ENCODE measurements at regions not wholly inside any gene's neighbourhood (a gene's known extent, or its start where the extent isn't known, plus 50 kb on each side); places are given as distances from the start of the nearest gene placed in this dataset.

- no peak for DNase-seq (ENCODE audit: low spot score)
- TF ChIP-seq CTCF (IDR thresholded peaks at IDR 0.05; ENCODE audit: extremely low read depth, missing control alignments): no peak
Observed at GRCh38 chr7:53191836-53192443, 156.5 kb downstream of the POM121L12 start.

- DNase-seq (ENCODE audit: low spot score): no peak
Observed at GRCh38 chr7:53205006-53205405, 169.6 kb downstream of the POM121L12 start.

GRCh38 chr7:53209129-53209528 is 173.7 kb downstream of the POM121L12 start:
- TF ChIP-seq CTCF (IDR thresholded peaks at IDR 0.05; ENCODE audit: extremely low read depth, missing control alignments): no peak
- no peak for DNase-seq (ENCODE audit: low spot score)

More at GRCh38 chr7:53205006-53205405, 169.6 kb downstream of the POM121L12 start:
- TF ChIP-seq CTCF (IDR thresholded peaks at IDR 0.05; ENCODE audit: extremely low read depth, missing control alignments): no peak

GRCh38 chr7:53214463-53214862 is 179.0 kb downstream of the POM121L12 start:
- no peak for DNase-seq (ENCODE audit: low spot score)
- no peak for TF ChIP-seq CTCF (IDR thresholded peaks at IDR 0.05; ENCODE audit: extremely low read depth, missing control alignments)

GRCh38 chr7:53218730-53219504 is 183.5 kb downstream of the POM121L12 start:
- no peak for DNase-seq (ENCODE audit: low spot score)
- TF ChIP-seq CTCF (IDR thresholded peaks at IDR 0.05; ENCODE audit: extremely low read depth, missing control alignments): no peak

- no peak for TF ChIP-seq CTCF (IDR thresholded peaks at IDR 0.05; ENCODE audit: extremely low read depth, missing control alignments)
- no peak for DNase-seq (ENCODE audit: low spot score)
Observed at GRCh38 chr7:53229202-53229601, 193.8 kb downstream of the POM121L12 start.

GRCh38 chr7:53237344-53237913 is 202.0 kb downstream of the POM121L12 start:
- TF ChIP-seq CTCF (IDR thresholded peaks at IDR 0.05; ENCODE audit: extremely low read depth, missing control alignments): no peak
- no peak for DNase-seq (ENCODE audit: low spot score)

All from GM20000 (cell line).